Duodenal mucosa (tissue), 2 donors: ENCODE measurements at regions not wholly inside any gene's neighbourhood (a gene's known extent, or its start where the extent isn't known, plus 50 kb on each side); places are given as distances from the start of the nearest gene placed in this dataset.

ENCODE experiments used
- H3K27ac ChIP-seq: one replicate; pipeline ENCODE4 v1.7.0; 2013; ENCODE audit warnings: low read depth, low read length
- H3K27me3 ChIP-seq, 2 donors: one replicate each; pipeline ENCODE4 v1.7.0; 2013; ENCODE audit warnings: low read length in 2 of 2, control low read depth in 1 of 2; ENCODE audit not compliant: insufficient read depth in 2 of 2, control insufficient read depth in 1 of 2
- H3K36me3 ChIP-seq, 2 donors: one replicate each; pipeline ENCODE4 v1.7.0; 2013; ENCODE audit warnings: low read length in 2 of 2, control low read depth in 1 of 2; ENCODE audit not compliant: insufficient read depth in 2 of 2, control insufficient read depth in 1 of 2
- H3K4me1 ChIP-seq, 2 donors: one replicate each; pipeline ENCODE4 v1.7.0; 2013; ENCODE audit warnings: low read length in 2 of 2, control low read depth in 1 of 2; ENCODE audit not compliant: insufficient read depth in 2 of 2, control insufficient read depth in 1 of 2
- H3K4me3 ChIP-seq, 2 donors: one replicate each; pipeline ENCODE4 v1.7.0; 2013; ENCODE audit warnings: low read length in 2 of 2, low read depth in 1 of 2
- H3K9ac ChIP-seq, 2 donors: one replicate each; pipeline ENCODE4 v1.7.0; 2013; ENCODE audit warnings: low read length in 2 of 2, low read depth in 1 of 2
- H3K9me3 ChIP-seq, 2 donors: one replicate each; pipeline ENCODE4 v1.7.0; 2013; ENCODE audit warnings: low read length in 2 of 2, control low read depth in 1 of 2; ENCODE audit not compliant: control insufficient read depth in 1 of 2

DNA sequence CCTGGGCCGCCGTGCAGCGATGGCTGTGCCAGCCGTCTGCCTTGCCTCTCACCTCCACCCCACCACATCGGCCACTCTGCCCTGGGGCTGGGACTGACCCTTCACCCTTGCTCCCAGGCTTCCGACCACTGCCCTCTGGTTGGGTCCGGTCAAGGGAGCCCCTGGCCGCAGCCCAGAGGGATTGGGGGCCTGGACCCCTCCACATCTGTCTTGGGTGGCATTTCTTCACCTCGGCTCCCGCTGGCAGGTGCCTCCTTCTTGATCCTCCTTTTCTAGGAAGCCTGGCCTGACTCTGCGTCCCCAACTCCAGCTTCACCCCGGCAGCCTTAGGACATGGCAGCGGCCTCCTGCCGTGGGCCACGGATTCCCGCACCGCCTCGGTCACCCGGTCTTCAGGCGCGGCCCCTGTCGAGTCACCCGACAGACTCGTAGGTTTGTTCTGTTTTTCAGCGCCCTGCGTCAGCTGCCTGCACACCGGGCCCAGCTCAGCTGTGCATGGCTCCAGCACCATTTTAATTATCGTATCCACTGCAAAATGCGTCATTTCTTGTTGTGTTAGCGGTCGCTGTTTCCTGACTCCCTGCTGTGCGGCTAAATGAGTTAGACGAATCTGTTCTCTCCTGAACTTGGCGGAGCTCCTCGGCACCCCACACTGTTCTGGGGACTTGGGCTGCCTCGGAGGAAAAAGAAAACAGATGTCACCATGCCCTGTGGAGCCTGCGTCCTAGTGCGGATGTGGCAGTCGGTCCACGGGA lies 124.0 kb downstream of the FAM53A start:
- Histone ChIP-seq H3K36me3 (no peaks in the 10 kb centered on the region), H3K27me3 (peaks cover 9 to 14% of the 10 kb centered on the region in 2 donors), H3K4me3 (no peak overlapping the region), H3K9ac (no peak overlapping the region), H3K9me3 (no peaks in the 10 kb centered on the region), H3K27ac (no peak overlapping the region), H3K4me1 (no peaks in the 10 kb centered on the region)

DNA sequence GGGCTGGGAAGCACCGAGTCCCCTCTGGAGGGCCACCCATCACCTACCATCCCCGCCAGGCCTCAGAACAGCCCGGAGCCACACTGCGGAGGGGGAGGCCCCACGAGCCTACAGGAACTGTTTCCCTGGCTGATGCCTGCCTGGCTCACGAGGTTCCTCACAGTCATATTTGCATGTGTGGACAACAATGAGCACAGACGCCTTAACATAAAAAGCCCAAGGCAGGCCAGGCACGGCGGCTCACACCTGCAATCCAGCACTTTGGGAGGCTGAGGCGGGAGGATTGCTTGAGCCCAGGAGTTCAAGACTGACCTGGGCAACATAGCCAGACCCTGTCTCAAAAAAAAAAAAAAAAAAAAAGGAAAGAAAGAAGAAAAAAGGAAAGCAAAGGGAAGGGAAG lies 125.9 kb downstream of the FAM53A start:
- no peaks in the 10 kb centered on the region for H3K4me1 ChIP-seq
- no peak overlapping the region for H3K9ac ChIP-seq
- no peak overlapping the region for H3K4me3 ChIP-seq
- H3K36me3 ChIP-seq: no peaks in the 10 kb centered on the region
- no peaks in the 10 kb centered on the region for H3K9me3 ChIP-seq
- peaks cover 3 to 10% of the 10 kb centered on the region in 2 donors for H3K27me3 ChIP-seq
- no peak overlapping the region for H3K27ac ChIP-seq

DNA sequence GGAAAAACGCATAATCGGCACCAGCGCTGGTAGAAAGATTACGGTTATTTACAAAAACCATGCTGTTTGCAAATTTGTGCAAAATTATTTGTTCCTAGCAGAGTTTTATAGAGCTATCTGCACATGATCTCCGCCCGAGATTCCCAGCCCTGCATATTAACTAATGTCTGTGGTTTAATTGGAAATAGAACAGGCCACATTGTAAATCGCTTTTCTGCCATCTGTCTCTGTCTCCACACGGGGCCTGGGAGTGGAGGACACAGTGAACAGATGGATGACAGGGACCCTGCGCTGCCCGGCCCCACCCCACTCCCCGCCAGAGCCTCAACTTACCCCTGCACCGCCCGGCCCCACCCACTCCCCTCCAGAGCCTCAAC lies 126.9 kb downstream of the FAM53A start:
- Histone ChIP-seq H3K27me3 (peaks cover 3 to 10% of the 10 kb centered on the region in 2 donors), H3K4me3 (no peak overlapping the region), H3K9me3 (no peaks in the 10 kb centered on the region), H3K9ac (no peak overlapping the region), H3K36me3 (no peaks in the 10 kb centered on the region), H3K4me1 (no peaks in the 10 kb centered on the region), H3K27ac (no peak overlapping the region)

DNA sequence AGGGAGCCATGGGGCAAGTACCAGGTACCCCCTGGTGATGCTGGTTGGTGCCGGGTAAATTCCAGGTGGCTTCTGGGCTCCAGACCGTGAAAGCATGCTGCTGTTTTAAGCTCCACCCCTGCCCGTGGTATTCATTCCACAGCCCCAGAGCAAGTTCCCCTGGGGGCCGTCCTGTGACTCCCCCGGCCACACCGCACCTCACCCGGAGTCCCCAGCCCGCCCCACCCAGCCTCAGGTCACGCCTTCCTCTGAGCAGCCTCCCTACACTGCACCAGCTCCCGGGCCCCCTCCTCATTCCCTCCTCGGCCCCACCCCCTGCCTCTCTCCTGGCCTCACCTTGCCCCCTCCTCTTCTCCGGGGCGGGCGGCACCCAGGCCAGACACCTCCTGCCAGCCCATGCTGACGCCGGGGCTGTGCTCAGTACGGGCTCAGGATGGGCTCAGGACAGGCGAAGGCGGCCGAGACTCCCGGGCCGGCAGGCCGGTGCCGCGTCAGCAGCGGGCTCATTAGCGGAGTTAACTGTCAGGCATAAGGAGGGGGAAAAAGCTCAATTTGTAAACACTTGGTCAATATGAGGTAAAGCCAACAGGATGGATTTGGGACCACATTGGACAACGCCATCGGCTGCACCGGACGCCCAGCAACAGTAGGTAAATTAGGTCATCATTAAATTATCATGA lies 127.4 kb downstream of the FAM53A start:
- H3K27me3 ChIP-seq: peaks cover 3 to 10% of the 10 kb centered on the region in 2 donors
- no peak overlapping the region for H3K9ac ChIP-seq
- no peaks in the 10 kb centered on the region for H3K4me1 ChIP-seq
- H3K36me3 ChIP-seq: no peaks in the 10 kb centered on the region
- H3K27ac ChIP-seq: no peak overlapping the region
- H3K9me3 ChIP-seq: no peaks in the 10 kb centered on the region
- no peak overlapping the region for H3K4me3 ChIP-seq

DNA sequence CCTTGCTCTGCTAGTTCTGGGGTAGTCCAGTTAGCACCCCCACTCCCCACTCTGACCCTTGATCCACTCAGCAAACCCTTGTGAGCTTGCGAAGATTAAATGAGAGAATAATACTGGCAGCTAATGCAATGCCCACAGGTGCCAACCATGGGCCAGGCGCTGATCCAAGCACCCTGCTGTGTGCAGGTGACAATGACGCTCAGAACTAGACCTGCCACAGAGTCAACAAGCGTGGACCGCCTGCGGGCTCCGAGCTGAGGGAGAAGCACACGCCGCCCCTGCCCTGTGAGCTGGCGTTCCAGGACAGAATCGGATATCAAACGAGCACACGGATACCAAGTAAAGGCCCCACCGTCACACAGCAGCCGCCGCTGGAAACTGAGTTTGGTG lies 129.2 kb downstream of the FAM53A start:
- H3K4me3 ChIP-seq: no peak overlapping the region
- peaks cover 3 to 10% of the 10 kb centered on the region in 2 donors for H3K27me3 ChIP-seq
- no peak overlapping the region for H3K9ac ChIP-seq
- no peaks in the 10 kb centered on the region for H3K36me3 ChIP-seq
- no peaks in the 10 kb centered on the region for H3K9me3 ChIP-seq
- H3K27ac ChIP-seq: no peak overlapping the region
- H3K4me1 ChIP-seq: no peaks in the 10 kb centered on the region

DNA sequence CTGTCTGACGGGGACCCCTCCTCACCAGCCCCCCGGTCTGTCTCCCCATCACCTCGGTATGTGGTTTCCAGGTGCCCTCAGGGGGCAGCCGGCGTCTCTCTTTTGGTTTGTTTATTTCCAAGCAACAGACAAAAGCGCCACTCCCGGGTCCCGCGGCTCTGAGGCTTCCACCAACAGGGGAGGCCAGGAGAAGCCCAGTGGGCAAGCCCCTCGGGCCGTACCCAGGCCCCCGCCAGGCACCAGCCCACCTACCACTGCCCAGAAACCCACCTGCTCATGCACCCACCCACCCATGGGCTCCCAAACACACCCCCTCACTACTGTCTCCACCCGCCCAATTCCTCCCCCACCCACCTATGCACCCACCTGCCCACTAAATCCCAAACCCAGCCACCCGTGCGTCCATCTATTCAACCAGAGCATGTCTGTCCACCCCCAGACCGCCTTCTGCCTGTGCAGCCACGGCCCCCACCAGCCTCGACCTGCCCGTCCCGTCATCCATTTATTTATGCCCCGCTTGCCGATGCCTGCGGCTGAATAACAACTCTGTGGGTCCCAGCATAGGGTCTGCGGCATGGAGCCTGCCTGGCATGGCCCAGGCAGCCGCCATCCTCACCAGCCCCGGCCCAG lies 129.8 kb downstream of the FAM53A start:
- Histone ChIP-seq H3K36me3 (no peaks in the 10 kb centered on the region), H3K4me3 (no peak overlapping the region), H3K27me3 (peaks cover 3 to 10% of the 10 kb centered on the region in 2 donors), H3K4me1 (no peaks in the 10 kb centered on the region), H3K9ac (no peak overlapping the region), H3K27ac (no peak overlapping the region), H3K9me3 (no peaks in the 10 kb centered on the region)

DNA sequence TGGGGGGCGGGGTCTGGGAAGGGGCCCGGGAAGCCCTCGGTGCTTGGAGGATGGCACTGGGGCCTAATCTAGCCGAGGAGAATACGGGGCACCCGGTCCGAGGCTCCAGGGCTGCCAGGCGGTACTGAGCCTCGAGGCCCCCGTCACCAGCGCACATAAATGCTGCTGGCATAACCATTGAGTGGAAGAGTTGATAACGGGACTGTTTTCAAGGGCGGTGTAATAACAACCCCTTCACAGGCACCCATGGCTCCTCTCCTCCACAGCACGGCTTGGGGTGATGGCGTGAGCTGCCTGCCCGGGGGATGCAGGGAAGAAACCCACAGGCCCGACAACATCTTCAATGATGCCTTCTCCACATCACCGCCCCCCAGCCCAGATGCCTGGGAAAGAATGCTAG lies 130.7 kb downstream of the FAM53A start:
- Histone ChIP-seq H3K9ac (no peak overlapping the region), H3K4me1 (no peaks in the 10 kb centered on the region), H3K27ac (no peak overlapping the region), H3K36me3 (no peaks in the 10 kb centered on the region), H3K27me3 (peaks cover 3 to 10% of the 10 kb centered on the region in 2 donors), H3K9me3 (no peaks in the 10 kb centered on the region), H3K4me3 (no peak overlapping the region)

DNA sequence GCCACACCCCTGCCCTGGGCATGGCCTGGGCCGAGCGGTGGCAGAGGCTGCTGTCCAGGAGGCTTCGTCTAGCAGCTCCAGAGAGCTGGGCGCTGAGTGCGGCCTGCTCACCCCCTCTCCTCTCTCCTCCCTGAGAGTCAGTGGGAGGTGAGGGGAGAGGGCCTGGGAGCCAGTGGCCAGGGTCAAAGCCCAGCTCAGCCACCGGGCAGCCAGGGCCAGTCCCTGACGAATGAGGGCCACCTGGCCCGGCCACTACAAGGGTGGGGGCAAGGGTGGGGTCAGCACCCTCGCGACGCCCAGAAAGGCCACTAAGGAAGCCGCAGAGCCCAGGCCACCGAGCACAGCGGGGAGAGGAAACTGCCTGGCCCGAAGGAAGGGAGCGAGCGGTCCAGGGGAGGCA lies 131.7 kb downstream of the FAM53A start:
- H3K4me1 ChIP-seq: no peaks in the 10 kb centered on the region
- H3K27ac ChIP-seq: no peak overlapping the region
- H3K4me3 ChIP-seq: no peak overlapping the region
- H3K27me3 ChIP-seq: peaks cover 3 to 6% of the 10 kb centered on the region in 2 donors
- H3K9me3 ChIP-seq: no peaks in the 10 kb centered on the region
- no peaks in the 10 kb centered on the region for H3K36me3 ChIP-seq
- H3K9ac ChIP-seq: no peak overlapping the region

DNA sequence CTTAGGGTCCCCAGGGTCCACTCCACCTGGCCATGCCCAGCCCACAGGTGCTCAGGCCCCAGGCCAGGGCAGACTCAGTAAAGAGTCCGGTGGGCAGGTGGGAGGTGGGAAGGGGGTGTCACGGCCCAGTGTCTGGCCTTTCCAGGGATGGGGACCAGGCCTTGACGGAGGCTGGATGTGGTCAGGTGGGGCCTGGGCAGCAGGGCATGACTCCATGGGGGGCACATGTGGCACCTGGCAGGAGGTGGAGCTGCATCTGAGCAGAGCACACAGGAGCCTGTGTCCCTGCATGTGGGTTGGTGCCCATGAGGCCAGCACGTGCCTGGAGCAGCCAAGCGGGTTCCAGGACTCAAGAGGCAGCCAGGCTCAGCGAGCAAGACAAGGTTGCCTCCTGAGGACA lies 132.9 kb downstream of the FAM53A start:
- Histone ChIP-seq H3K4me3 (no peak overlapping the region), H3K27me3 (peaks cover 0 to 4% of the 10 kb centered on the region in 2 donors), H3K36me3 (no peaks in the 10 kb centered on the region), H3K4me1 (no peaks in the 10 kb centered on the region), H3K27ac (no peak overlapping the region), H3K9me3 (no peaks in the 10 kb centered on the region), H3K9ac (no peak overlapping the region)
